ENCODE measurements at regions not wholly inside any gene's neighbourhood (a gene's known extent, or its start where the extent isn't known, plus 50 kb on each side); places are given as distances from the start of the nearest gene placed in this dataset.

GRCh38 chr5:57346328-57346727 lies 136.3 kb downstream of the ACTBL2 start:
- no peak for TF ChIP-seq ZNF184 (tag by site-specific recombination; IDR thresholded peaks at IDR 0.05)
- TF ChIP-seq GLIS2 (tag by site-specific recombination; IDR thresholded peaks at IDR 0.05) = no peak
- no peak for TF ChIP-seq ZNF138 (tag by site-specific recombination; IDR thresholded peaks at IDR 0.05; ENCODE audit: borderline replicate concordance)
- no peak for TF ChIP-seq ZNF423 (tag by site-specific recombination; IDR thresholded peaks at IDR 0.05)
- TF ChIP-seq ZNF416 (tag by site-specific recombination; IDR thresholded peaks at IDR 0.05) = no peak
- no peak for TF ChIP-seq IKZF3 (tag by site-specific recombination; IDR thresholded peaks at IDR 0.05)
- TF ChIP-seq ZNF621 (tag by site-specific recombination; IDR thresholded peaks at IDR 0.05) = no peak
- TF ChIP-seq ZNF324 (tag by site-specific recombination; IDR thresholded peaks at IDR 0.05) = no peak
- no peak for TF ChIP-seq PRDM2 (tag by site-specific recombination; IDR thresholded peaks at IDR 0.05; ENCODE audit: borderline replicate concordance)
- no peak for TF ChIP-seq GLI4 (tag by site-specific recombination; IDR thresholded peaks at IDR 0.05)
- no peak for TF ChIP-seq ZNF473 (tag by site-specific recombination; IDR thresholded peaks at IDR 0.05)
- no peak for TF ChIP-seq ZBTB20 (tag by site-specific recombination; IDR thresholded peaks at IDR 0.05)
- no peak for TF ChIP-seq WT1 (tag by site-specific recombination; IDR thresholded peaks at IDR 0.05)
- TF ChIP-seq ZNF266 (tag by site-specific recombination; IDR thresholded peaks at IDR 0.05; ENCODE audit: low read depth) = no peak
- TF ChIP-seq ZNF843 (tag by site-specific recombination; IDR thresholded peaks at IDR 0.05) = no peak
- TF ChIP-seq HOXA7 (CRISPR knock-in tag; IDR thresholded peaks at IDR 0.05; ENCODE audit: borderline replicate concordance) = no peak
- Histone ChIP-seq H3K36me3 (ENCODE audit: control insufficient read depth in 2 of 2, insufficient read depth in 1 of 2, low read length in 2 of 2) (no peaks in the 10 kb centered on the region), H3K4me1 (ENCODE audit: control insufficient read depth, insufficient read depth, low read length) (peaks cover 4% of the 10 kb centered on the region; the same call in 1 of the 2 replicates), H3K9me3 (ENCODE audit: control insufficient read depth, insufficient read depth, low read depth, low read length) (no peaks in the 10 kb centered on the region), H3K4me3 (ENCODE audit: low read depth, low read length) (no peak overlapping the region), H3K27ac (ENCODE audit: extremely low read depth, low read depth, low read length) (no peak overlapping the region)
- ChIA-PET POLR2A (no interaction called here), CTCF (no interaction called here)

- Histone ChIP-seq H3K4me3 (ENCODE audit: low read depth, low read length) (no peak overlapping the region), H3K27ac (ENCODE audit: extremely low read depth, low read depth, low read length) (no peak overlapping the region), H3K4me1 (ENCODE audit: control insufficient read depth, insufficient read depth, low read length) (peaks cover 6% of the 10 kb centered on the region), H3K9me3 (ENCODE audit: control insufficient read depth, insufficient read depth, low read depth, low read length) (no peaks in the 10 kb centered on the region), H3K36me3 (ENCODE audit: control insufficient read depth in 2 of 2, insufficient read depth in 1 of 2, low read length in 2 of 2) (no peaks in the 10 kb centered on the region)
- ChIA-PET POLR2A (interaction anchor here (1.3 kb wide), 1 partner anchor 100 kb away, joined by 4 read pairs; no protein-coding TSS in a partner anchor), CTCF (interaction anchor here (0.6 to 0.9 kb wide), 3 partner anchors 17 to 43 kb away, joined by 3 to 6 read pairs (median 4); no protein-coding TSS in a partner anchor)
- TF ChIP-seq ZNF624 (tag by site-specific recombination; IDR thresholded peaks at IDR 0.05) = no peak
- no peak for TF ChIP-seq RBAK (tag by site-specific recombination; IDR thresholded peaks at IDR 0.05)
- TF ChIP-seq ZEB2 (tag by site-specific recombination; IDR thresholded peaks at IDR 0.05) = no peak
- no peak for TF ChIP-seq ZBTB6 (tag by site-specific recombination; IDR thresholded peaks at IDR 0.05)
- TF ChIP-seq ZNF677 (tag by site-specific recombination; IDR thresholded peaks at IDR 0.05) = no peak
- no peak for TF ChIP-seq ZBTB11 (tag by site-specific recombination; conservative IDR thresholded peaks at IDR 0.05; ENCODE audit: low read depth)
- TF ChIP-seq BCL11A (tag by site-specific recombination; IDR thresholded peaks at IDR 0.05; ENCODE audit: low read depth) = no peak
- TF ChIP-seq KLF16 (tag by site-specific recombination; IDR thresholded peaks at IDR 0.05) = no peak
- TF ChIP-seq ZNF514 (tag by site-specific recombination; IDR thresholded peaks at IDR 0.05) = no peak
Measured at GRCh38 chr5:57341380-57341979, 141.1 kb downstream of the ACTBL2 start.
